Peyer's patch (tissue), 4 donors: ENCODE measurements at regions not wholly inside any gene's neighbourhood (a gene's known extent, or its start where the extent isn't known, plus 50 kb on each side); places are given as distances from the start of the nearest gene placed in this dataset.
A peak's percentile ranks its signal among the peaks of the same experiment; 100 is the strongest.

Source experiments
- DNase-seq, 3 donors: peaks; one replicate each; pipeline ENCODE4 v3.0.0-alpha.2; 2017 to 2019
- H3K27ac ChIP-seq, 4 donors: fragments of 200-600 bp; sonication (generic); one replicate each; pipeline ENCODE4 v1.5.1; 2016 to 2019
- H3K27me3 ChIP-seq, 2 donors: fragments of 200-600 bp; sonication (generic); one replicate each; pipeline ENCODE4 v1.5.1; 2019
- H3K36me3 ChIP-seq, 3 donors: fragments of 200-600 bp; sonication (generic); one replicate each; pipeline ENCODE4 v1.5.1; 2016 to 2019
- H3K4me1 ChIP-seq, 4 donors: fragments of 200-600 bp; sonication (generic); one replicate each; pipeline ENCODE4 v1.5.1; 2016 to 2019
- H3K4me3 ChIP-seq, 4 donors: fragments of 200-600 bp; sonication (generic); 1 replicate in 3 of 4; 2 replicates in 1 of 4; pipeline ENCODE4 v1.5.1; 2016 to 2019; ENCODE audit warnings: mild to moderate bottlenecking in 1 of 4
- H3K9me3 ChIP-seq, 4 donors: fragments of 200-600 bp; sonication (generic); one replicate each; pipeline ENCODE4 v1.5.1; 2016 to 2019; ENCODE audit warnings: mild to moderate bottlenecking in 1 of 4
- POLR2A ChIP-seq, 2 donors: fragments of 450-650 bp; IDR thresholded peaks; one replicate each; pipeline ENCODE4 v1.5.1; 2017; ENCODE audit warnings: antibody characterized with exemption in 2 of 2, mild to moderate bottlenecking in 2 of 2, moderate library complexity in 2 of 2
- TF ChIP-seq, protein P1 (sequence below), 6 experiments: fragments of 450-650 bp in 4 of 6; fragments of 200-600 bp in 2 of 6; sonication (generic) in 1 of 6; IDR thresholded peaks; one replicate each; pipeline ENCODE4 v1.5.1; 2017 to 2019; ENCODE audit warnings: antibody characterized with exemption in 6 of 6, mild to moderate bottlenecking in 3 of 6, moderate library complexity in 1 of 6

GRCh38 chr4:189364032-189364449, 576.6 kb upstream of the FRG1 start:
- no peak overlapping the region for H3K4me3 ChIP-seq
- TF ChIP-seq, protein P1, sequence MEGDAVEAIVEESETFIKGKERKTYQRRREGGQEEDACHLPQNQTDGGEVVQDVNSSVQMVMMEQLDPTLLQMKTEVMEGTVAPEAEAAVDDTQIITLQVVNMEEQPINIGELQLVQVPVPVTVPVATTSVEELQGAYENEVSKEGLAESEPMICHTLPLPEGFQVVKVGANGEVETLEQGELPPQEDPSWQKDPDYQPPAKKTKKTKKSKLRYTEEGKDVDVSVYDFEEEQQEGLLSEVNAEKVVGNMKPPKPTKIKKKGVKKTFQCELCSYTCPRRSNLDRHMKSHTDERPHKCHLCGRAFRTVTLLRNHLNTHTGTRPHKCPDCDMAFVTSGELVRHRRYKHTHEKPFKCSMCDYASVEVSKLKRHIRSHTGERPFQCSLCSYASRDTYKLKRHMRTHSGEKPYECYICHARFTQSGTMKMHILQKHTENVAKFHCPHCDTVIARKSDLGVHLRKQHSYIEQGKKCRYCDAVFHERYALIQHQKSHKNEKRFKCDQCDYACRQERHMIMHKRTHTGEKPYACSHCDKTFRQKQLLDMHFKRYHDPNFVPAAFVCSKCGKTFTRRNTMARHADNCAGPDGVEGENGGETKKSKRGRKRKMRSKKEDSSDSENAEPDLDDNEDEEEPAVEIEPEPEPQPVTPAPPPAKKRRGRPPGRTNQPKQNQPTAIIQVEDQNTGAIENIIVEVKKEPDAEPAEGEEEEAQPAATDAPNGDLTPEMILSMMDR (IDR thresholded peaks at IDR 0.05), result no peak
- no peak for TF ChIP-seq POLR2A (IDR thresholded peaks at IDR 0.05)
- H3K36me3 ChIP-seq, result no peaks in the 10 kb centered on the region
- DNase-seq, result peak in 1 of 3 donors; percentile 51
- H3K4me1 ChIP-seq, result no peaks in the 10 kb centered on the region
- no peak overlapping the region for H3K27ac ChIP-seq
- no peaks in the 10 kb centered on the region for H3K9me3 ChIP-seq
- no peaks in the 10 kb centered on the region for H3K27me3 ChIP-seq

GRCh38 chr4:189365451-189365850, 575.2 kb upstream of the FRG1 start:
- H3K36me3 ChIP-seq, result no peaks in the 10 kb centered on the region
- H3K27me3 ChIP-seq, result no peaks in the 10 kb centered on the region
- TF ChIP-seq, protein P1 (IDR thresholded peaks at IDR 0.05), result no peak
- TF ChIP-seq POLR2A (IDR thresholded peaks at IDR 0.05), result no peak
- no peaks in the 10 kb centered on the region for H3K9me3 ChIP-seq
- H3K4me1 ChIP-seq, result no peaks in the 10 kb centered on the region
- DNase-seq, result no peak
- no peak overlapping the region for H3K4me3 ChIP-seq
- H3K27ac ChIP-seq, result no peak overlapping the region

DNA sequence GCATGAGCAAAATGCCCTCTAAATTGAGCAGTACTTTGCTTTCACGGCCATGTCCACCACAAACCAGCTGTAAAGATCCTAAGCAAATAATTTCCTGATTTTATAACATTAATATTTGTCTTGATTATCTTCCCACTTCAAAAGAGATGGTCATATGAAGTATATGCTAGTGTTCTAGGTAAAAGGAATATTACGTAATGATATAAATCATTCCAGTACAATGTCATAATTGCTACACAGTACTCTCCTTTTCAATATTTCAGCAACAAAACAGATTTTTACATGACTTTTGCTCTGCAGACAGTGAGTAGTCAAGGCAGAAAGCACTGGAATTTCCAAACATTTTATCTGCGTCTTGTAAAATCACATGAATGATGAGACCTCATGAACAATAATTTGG, 572.8 kb upstream of the FRG1 start:
- TF ChIP-seq, protein P1 (IDR thresholded peaks at IDR 0.05), result no peak
- no peak for TF ChIP-seq POLR2A (IDR thresholded peaks at IDR 0.05)
- Histone ChIP-seq H3K4me1 (no peaks in the 10 kb centered on the region), H3K4me3 (no peak overlapping the region), H3K36me3 (no peaks in the 10 kb centered on the region), H3K27me3 (no peaks in the 10 kb centered on the region), H3K9me3 (no peaks in the 10 kb centered on the region), H3K27ac (no peak overlapping the region)
- DNase-seq, result no peak

GRCh38 chr4:189374176-189374575, 566.5 kb upstream of the FRG1 start:
- Histone ChIP-seq H3K27me3 (no peaks in the 10 kb centered on the region), H3K27ac (no peak overlapping the region), H3K4me1 (no peaks in the 10 kb centered on the region), H3K36me3 (no peaks in the 10 kb centered on the region), H3K4me3 (no peak overlapping the region), H3K9me3 (no peaks in the 10 kb centered on the region)
- no peak for TF ChIP-seq POLR2A (IDR thresholded peaks at IDR 0.05)
- TF ChIP-seq, protein P1 (IDR thresholded peaks at IDR 0.05), result no peak
- DNase-seq, result no peak

GRCh38 chr4:189376901-189377300, 563.8 kb upstream of the FRG1 start:
- DNase-seq, result no peak
- Histone ChIP-seq H3K4me3 (no peak overlapping the region), H3K36me3 (no peaks in the 10 kb centered on the region), H3K4me1 (no peaks in the 10 kb centered on the region), H3K9me3 (no peaks in the 10 kb centered on the region), H3K27ac (no peak overlapping the region), H3K27me3 (no peaks in the 10 kb centered on the region)
- no peak for TF ChIP-seq POLR2A (IDR thresholded peaks at IDR 0.05)
- TF ChIP-seq, protein P1 (IDR thresholded peaks at IDR 0.05), result no peak

- no peak for TF ChIP-seq POLR2A (IDR thresholded peaks at IDR 0.05)
- TF ChIP-seq, protein P1 (IDR thresholded peaks at IDR 0.05), result no peak
- DNase-seq, result no peak
Observed at GRCh38 chr4:189377569-189377968, 563.1 kb upstream of the FRG1 start.

More at GRCh38 chr4:189377569-189377968, 563.1 kb upstream of the FRG1 start:
- no peaks in the 10 kb centered on the region for H3K36me3 ChIP-seq
- no peaks in the 10 kb centered on the region for H3K27me3 ChIP-seq
- no peaks in the 10 kb centered on the region for H3K9me3 ChIP-seq
- H3K4me1 ChIP-seq, result no peaks in the 10 kb centered on the region
- H3K4me3 ChIP-seq, result no peak overlapping the region
- no peak overlapping the region for H3K27ac ChIP-seq
